ENCODE measurements at regions not wholly inside any gene's neighbourhood (a gene's known extent, or its start where the extent isn't known, plus 50 kb on each side); places are given as distances from the start of the nearest gene placed in this dataset.
A peak's percentile ranks its signal among the peaks of the same experiment; 100 is the strongest.

DNA sequence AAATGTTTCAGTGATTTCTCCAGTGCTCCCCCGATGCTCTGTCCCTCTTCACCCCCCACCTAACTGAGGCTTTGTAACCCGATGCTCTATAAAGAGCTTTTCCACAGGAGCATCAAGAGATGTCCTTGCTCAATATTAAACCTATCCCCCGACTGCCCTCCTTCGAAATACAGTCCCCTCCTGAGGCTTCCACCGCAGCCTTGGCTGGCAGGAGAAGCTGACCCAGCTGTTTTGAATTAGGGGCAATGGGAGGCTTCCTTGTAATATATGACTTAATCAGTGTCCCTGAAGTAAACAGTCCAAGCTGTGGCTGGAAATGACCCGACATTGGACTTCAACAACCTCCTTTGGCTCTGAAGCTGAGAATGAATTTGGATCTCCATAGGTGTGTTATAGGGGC lies 62.4 kb downstream of the TMEM30B start:
- H3K27me3 Mint-ChIP-seq (ENCODE audit: insufficient read depth, low read depth, poor library complexity) = no peaks in the 10 kb centered on the region
- no peak overlapping the region for H3K27ac ChIP-seq (ENCODE audit: low read depth)
- no peak overlapping the region for H3K27ac Mint-ChIP-seq
- peak overlapping the region; percentile 97 for H2AFZ ChIP-seq
- peaks cover 41% of the 10 kb centered on the region for H3K4me1 Mint-ChIP-seq
- H3K9me3 Mint-ChIP-seq = no peaks in the 10 kb centered on the region
- no peaks in the 10 kb centered on the region for H3K36me3 Mint-ChIP-seq (ENCODE audit: low read depth)
- H3K4me1 ChIP-seq (ENCODE audit: insufficient read depth) = peaks cover 28% of the 10 kb centered on the region
- no peaks in the 10 kb centered on the region for H3K79me2 ChIP-seq (replicated peaks; ENCODE audit: insufficient read depth)
- peak; percentile 57 for ATAC-seq
- no peaks in the 10 kb centered on the region for H3F3A ChIP-seq (replicated peaks; ENCODE audit: low read depth)
- peak overlapping the region; percentile 45 for H3K4me2 ChIP-seq
- TF ChIP-seq EZH2 (IDR thresholded peaks at IDR 0.05; ENCODE audit: low read depth, unreplicated experiment) (no peak), REST (IDR thresholded peaks at IDR 0.05; ENCODE audit: unreplicated experiment) (no peak), ZNF114 (CRISPR knock-in tag; IDR thresholded peaks at IDR 0.05) (no peak), CTCF (conservative IDR thresholded peaks at IDR 0.05; ENCODE audit: low read depth in 2 of 2) (no peak), POLR2AphosphoS5 (IDR thresholded peaks at IDR 0.05; ENCODE audit: low read depth) (no peak), CREB1 (CRISPR knock-in tag; IDR thresholded peaks at IDR 0.05; ENCODE audit: low read depth) (no peak), STAT1 (IDR thresholded peaks at IDR 0.05; ENCODE audit: unreplicated experiment) (no peak), ZNF331 (CRISPR knock-in tag; IDR thresholded peaks at IDR 0.05; ENCODE audit: low read depth) (no peak), NANOG (IDR thresholded peaks at IDR 0.05; ENCODE audit: borderline replicate concordance) (no peak), EZH2phosphoT487 (IDR thresholded peaks at IDR 0.05; ENCODE audit: unreplicated experiment) (no peak), JUNB (IDR thresholded peaks at IDR 0.05; ENCODE audit: unreplicated experiment) (no peak)
- TF ChIP-seq, protein P1, sequence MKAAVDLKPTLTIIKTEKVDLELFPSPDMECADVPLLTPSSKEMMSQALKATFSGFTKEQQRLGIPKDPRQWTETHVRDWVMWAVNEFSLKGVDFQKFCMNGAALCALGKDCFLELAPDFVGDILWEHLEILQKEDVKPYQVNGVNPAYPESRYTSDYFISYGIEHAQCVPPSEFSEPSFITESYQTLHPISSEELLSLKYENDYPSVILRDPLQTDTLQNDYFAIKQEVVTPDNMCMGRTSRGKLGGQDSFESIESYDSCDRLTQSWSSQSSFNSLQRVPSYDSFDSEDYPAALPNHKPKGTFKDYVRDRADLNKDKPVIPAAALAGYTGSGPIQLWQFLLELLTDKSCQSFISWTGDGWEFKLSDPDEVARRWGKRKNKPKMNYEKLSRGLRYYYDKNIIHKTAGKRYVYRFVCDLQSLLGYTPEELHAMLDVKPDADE (IDR thresholded peaks at IDR 0.05) = no peak
- TF ChIP-seq, protein P2, sequence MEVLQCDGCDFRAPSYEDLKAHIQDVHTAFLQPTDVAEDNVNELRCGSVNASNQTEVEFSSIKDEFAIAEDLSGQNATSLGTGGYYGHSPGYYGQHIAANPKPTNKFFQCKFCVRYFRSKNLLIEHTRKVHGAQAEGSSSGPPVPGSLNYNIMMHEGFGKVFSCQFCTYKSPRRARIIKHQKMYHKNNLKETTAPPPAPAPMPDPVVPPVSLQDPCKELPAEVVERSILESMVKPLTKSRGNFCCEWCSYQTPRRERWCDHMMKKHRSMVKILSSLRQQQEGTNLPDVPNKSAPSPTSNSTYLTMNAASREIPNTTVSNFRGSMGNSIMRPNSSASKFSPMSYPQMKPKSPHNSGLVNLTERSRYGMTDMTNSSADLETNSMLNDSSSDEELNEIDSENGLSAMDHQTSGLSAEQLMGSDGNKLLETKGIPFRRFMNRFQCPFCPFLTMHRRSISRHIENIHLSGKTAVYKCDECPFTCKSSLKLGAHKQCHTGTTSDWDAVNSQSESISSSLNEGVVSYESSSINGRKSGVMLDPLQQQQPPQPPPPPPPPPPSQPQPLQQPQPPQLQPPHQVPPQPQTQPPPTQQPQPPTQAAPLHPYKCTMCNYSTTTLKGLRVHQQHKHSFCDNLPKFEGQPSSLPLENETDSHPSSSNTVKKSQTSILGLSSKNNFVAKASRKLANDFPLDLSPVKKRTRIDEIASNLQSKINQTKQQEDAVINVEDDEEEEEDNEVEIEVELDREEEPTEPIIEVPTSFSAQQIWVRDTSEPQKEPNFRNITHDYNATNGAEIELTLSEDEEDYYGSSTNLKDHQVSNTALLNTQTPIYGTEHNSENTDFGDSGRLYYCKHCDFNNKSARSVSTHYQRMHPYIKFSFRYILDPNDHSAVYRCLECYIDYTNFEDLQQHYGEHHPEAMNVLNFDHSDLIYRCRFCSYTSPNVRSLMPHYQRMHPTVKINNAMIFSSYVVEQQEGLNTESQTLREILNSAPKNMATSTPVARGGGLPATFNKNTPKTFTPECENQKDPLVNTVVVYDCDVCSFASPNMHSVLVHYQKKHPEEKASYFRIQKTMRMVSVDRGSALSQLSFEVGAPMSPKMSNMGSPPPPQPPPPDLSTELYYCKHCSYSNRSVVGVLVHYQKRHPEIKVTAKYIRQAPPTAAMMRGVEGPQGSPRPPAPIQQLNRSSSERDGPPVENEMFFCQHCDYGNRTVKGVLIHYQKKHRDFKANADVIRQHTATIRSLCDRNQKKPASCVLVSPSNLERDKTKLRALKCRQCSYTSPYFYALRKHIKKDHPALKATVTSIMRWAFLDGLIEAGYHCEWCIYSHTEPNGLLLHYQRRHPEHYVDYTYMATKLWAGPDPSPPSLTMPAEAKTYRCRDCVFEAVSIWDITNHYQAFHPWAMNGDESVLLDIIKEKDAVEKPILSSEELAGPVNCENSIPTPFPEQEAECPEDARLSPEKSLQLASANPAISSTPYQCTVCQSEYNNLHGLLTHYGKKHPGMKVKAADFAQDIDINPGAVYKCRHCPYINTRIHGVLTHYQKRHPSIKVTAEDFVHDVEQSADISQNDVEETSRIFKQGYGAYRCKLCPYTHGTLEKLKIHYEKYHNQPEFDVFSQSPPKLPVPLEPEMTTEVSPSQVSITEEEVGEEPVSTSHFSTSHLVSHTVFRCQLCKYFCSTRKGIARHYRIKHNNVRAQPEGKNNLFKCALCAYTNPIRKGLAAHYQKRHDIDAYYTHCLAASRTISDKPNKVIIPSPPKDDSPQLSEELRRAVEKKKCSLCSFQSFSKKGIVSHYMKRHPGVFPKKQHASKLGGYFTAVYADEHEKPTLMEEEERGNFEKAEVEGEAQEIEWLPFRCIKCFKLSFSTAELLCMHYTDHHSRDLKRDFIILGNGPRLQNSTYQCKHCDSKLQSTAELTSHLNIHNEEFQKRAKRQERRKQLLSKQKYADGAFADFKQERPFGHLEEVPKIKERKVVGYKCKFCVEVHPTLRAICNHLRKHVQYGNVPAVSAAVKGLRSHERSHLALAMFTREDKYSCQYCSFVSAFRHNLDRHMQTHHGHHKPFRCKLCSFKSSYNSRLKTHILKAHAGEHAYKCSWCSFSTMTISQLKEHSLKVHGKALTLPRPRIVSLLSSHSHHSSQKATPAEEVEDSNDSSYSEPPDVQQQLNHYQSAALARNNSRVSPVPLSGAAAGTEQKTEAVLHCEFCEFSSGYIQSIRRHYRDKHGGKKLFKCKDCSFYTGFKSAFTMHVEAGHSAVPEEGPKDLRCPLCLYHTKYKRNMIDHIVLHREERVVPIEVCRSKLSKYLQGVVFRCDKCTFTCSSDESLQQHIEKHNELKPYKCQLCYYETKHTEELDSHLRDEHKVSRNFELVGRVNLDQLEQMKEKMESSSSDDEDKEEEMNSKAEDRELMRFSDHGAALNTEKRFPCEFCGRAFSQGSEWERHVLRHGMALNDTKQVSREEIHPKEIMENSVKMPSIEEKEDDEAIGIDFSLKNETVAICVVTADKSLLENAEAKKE (CRISPR knock-in tag; IDR thresholded peaks at IDR 0.05) = no peak
- no peaks in the 10 kb centered on the region for H3K27me3 ChIP-seq (ENCODE audit: insufficient read depth)
- no peaks in the 10 kb centered on the region for H4K20me1 ChIP-seq (replicated peaks; ENCODE audit: insufficient read depth)
- no peak overlapping the region for H3K4me3 ChIP-seq
- no peaks in the 10 kb centered on the region for H3K36me3 ChIP-seq (ENCODE audit: insufficient read depth)
- H3K9me2 ChIP-seq (ENCODE audit: insufficient read depth) = 0 out of 2 replicates have a peak, but pooled peaks cover 7% of the 10 kb centered on the region
- H3K4me3 Mint-ChIP-seq = no peak overlapping the region
- DNase-seq (ENCODE audit: low spot score) = peak; percentile 33

All from GM23338 (cell line).